NCI-H1417 (cell line): ENCODE measurements at regions not wholly inside any gene's neighbourhood (a gene's known extent, or its start where the extent isn't known, plus 50 kb on each side); places are given as distances from the start of the nearest gene placed in this dataset.
A peak's percentile ranks its signal among the peaks of the same experiment; 100 is the strongest.
"Not testable (repeated sequence)": the region's sequence is repeated elsewhere in the genome, so short reads cannot be mapped to it uniquely, and the experiment has no call there.

Source experiments
- DNase-seq, 3 experiments: peaks; one replicate each; lab custom pipeline; 2025; lab: John Stamatoyannopoulos, UW

- no peak for DNase-seq
Observed at GRCh38 chr3:150357923-150358607, 50.0 kb upstream of the TSC22D2 start.

DNA sequence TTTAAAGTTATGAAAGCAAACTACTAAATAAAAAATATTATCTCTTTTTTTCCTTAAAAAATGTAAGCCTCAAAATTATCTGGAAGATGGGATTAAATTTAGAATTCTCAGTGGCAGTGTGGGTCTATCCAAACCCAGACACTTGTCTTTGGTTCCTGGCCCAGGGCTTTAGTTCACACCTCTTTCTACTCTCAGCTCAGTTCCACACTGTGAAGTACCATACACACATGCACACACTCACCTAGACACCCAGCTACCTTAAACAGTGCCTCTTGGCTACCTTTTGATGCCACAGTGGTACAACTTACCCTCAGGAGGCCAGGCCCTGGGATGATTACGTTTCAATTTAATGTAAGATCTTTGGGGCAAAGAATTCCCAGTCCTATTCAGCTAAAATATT, 51.0 kb upstream of the TSC22D2 start:
- DNase-seq = no peak

- no peak for DNase-seq
Observed at GRCh38 chr3:150355574-150355973, 52.5 kb upstream of the TSC22D2 start.

DNA sequence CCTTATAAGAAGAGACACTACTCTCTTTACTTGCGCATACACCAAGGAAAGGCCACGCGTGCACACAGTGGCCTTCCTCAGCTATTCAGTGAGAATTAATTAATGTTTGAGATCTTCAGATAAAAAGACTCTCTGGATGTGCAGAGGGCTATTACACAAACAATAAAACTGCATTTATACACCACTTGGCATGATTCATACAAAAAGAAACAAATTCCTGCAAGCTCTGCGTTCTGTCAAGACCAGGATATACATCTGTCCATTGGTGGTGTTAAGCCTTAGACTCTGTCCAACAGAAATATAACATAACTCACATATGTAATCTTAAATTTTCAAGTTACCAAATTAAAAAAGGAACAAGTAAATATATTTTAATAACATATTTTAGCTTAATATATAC, 55.2 kb upstream of the TSC22D2 start:
- no peak for DNase-seq

DNA sequence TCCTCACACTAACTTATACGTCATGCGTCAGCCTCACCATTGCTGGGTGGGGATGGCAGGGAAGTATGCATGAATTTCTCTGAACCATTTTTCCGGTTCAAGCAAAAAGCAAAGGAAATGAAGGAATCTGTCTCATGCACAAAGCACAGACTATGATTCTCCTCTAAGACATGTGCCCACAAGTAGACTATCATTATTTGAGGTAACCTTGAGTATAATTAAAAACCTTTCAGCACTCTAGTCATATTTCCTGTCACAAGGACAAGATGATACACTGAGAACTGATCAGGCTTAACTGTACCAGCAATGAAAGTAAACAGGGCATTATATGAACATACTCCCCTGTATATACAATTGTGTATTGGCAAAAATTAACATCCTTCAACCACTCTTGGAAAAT, 56.7 kb upstream of the TSC22D2 start:
- no peak for DNase-seq

DNA sequence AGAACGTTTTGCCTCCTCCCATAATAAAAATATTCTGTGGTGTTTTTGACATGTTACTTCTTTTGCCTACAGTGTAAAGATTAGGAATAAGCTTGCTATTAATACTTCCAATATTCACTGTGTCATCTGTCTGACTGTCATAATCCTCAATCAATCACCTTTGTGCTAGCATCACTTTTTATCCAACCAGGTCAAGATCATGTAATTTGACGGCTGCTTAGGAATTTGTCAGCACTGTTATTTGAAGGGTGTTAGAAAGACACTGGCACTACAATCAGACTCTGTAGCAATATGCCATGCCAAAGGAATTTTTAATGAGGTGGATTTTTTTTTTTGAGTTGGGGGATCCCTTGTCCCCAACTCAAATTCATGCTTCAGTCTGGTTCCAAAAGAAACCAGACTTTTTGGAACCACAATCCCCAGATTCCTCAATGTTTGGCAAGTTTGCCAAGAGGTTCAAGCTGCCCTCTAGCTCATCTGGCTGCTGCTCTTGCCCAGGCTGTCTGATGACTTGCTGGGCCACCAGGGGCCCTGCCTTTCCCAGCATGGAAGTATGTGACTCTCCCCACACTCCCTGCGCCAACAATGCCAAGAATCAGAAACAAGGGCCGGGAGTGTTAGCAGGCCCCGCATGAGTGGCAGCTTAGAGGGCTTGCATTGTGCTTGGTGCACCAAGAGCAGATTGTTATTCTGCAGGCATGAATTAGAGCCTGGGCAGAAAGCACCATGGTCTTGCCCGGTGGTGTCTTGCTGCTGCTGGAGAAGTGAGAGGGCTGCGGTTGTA, 58.6 kb upstream of the TSC22D2 start:
- no peak for DNase-seq

DNA sequence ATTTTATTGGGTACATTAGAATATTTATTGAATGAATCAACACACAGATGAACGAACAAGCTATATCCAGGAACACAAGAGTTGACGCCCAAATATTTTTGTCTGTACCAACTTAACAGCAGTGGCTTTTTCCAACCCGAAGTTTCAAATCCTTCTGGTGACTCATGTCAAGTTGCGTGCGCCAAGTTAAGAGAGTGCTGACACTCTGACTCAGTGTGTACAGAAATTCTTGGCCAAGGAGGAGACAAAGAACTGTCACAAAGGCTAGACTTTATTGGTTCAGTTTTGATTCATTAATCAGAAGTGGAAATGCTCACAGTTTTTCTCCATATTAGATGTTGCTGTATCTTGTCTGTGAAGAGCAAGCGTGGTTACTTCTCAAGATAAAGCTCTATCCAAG, 59.6 kb upstream of the TSC22D2 start:
- no peak for DNase-seq

DNA sequence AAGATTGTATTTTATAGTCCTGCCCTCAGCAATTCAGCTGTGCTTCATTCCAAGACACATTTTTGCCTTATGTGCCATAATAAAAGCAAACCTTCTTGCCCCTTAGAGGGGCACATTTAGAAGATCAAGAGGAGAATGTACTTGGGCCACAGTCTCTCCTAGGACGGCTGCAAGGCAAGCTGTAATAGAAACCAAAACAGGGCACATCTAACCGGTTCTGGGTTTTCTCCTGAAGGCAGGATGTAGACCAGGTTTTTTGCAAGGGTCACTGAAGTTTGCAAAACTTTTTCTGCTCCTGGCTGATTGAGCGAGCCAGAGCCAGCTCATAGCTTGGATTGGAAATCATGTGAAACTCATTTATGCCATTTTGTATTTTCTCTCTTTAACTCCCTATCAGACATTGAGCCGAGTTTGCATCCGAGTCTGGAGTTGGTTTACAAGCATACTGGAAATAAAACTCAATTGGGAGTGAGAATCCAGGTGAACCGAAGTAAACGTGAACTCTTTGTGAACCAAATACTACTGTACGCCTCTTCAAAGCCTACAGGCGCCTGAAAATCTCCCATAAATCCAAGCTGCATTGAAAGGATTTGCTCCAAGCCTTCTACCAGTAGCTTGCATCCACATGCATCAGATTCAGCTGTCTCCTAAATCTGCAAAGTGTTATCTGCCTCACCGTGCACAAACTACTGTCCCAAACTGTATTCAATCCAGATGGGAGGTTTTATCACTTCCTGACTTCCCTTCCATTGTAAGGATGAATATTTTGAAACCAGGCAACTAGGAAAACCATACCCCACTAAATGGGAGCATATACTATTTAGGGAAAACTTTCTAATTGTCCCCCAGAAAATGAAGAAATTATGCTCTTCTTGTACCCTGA, 60.9 kb upstream of the TSC22D2 start:
- DNase-seq = no peak

DNA sequence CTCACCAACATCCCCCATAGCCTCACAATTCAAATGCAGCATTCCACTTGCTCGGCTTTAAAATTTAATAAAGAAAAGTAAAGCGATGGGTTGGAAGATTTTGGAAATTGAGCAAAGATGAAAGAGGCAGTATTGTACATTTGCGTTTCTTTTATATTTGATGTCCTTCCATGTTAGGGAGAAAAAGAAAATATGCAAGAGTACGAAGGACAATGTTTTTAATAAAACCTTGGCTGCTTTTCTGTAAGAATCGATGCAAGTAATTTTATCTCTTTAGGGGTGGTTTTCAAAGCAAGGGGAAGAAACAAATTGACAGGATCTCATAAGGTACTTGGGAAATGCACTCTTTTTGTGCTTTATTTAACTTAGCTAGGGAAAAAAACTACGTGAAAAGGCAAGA, 61.8 kb upstream of the TSC22D2 start:
- no peak for DNase-seq

DNA sequence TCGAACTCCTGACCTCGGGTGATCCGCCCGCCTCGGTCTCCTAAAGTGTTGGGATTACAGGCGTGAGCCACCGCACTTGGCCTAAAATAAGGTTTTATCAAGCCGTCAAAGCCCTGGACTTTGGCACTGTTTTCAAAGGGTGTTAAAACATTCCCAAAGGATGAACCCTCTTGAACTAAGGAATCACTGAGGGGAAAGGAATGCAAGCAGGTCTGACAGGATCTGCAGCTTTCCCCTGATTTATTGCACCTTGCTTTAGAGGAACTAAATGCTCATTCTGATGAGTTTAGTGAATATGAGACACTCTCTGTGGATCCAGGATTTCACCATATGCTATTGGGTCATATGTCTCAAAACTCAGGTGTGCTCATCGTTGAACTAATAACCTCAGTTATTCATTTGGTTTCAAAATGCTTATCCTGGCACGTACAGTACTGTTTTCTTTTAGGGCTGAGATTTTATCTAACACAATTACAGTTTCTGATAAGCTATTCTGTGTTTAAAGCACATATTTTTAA, 63.0 kb upstream of the TSC22D2 start:
- peak in 1 of 3 experiments; percentile 23 for DNase-seq

GRCh38 chr3:150344079-150344759, 63.9 kb upstream of the TSC22D2 start:
- peak in 2 of 3 experiments; percentile 53 to 78 for DNase-seq

- DNase-seq = no peak
Observed at GRCh38 chr3:150342896-150343467, 65.1 kb upstream of the TSC22D2 start.

DNA sequence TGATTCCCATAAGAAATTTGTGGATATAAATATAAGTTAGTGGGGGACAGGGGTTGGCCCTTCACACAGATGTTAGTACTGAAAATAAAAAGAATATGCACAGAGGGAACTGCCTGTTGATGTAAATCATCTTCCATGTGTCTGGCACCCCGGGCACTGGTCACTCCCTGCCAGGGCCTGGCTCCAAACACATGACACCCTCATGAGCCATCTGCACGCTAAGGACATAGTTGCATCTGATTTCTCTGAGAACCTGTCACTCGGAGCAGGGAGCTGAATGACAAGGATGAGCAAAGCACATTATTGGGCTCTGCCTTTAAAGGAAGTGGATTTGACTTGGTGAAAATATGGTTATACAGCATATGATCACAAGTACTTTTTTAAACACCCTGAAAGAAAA, 66.2 kb upstream of the TSC22D2 start:
- DNase-seq = no peak

DNA sequence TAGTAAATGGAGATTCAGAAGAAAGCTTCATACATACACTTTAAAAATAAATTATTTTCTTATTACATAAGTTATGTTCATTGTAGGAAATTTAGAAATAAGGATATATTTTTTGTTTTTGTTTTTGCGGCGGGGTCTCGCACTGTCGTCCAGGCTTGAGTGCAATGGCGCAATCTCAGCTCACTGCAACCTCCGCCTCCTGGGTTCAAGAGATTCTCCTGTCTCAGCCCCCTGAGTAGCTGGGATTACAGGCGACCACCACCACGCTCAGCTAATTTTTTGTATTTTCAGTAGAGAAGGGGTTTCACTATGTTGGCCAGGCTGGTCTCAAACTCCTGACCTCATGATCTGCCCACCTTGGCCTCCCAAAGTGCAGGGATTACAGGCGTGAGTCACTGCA, 71.7 kb upstream of the TSC22D2 start:
- DNase-seq = not testable (repeated sequence)

DNA sequence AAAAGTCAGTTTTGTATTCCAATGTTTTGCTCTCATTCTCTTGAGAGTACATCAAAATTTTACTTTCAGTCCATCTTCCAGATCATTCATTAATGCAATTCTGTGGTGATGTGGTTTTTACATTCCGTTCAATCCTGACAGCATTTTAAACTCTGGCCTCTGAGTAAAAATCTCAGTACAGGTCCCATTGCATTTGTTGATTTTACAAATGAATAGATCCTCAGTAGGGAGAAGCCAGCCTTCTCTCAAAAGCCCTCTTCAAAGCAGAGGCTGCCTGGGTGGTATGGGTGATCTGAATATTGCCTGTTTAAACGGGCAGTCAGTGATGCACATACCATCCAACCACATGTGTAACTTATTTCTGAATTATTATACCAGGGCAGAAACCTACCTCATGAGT, 72.5 kb upstream of the TSC22D2 start:
- DNase-seq = no peak

- no peak for DNase-seq
Observed at GRCh38 chr3:150334974-150335373, 73.1 kb upstream of the TSC22D2 start.

DNA sequence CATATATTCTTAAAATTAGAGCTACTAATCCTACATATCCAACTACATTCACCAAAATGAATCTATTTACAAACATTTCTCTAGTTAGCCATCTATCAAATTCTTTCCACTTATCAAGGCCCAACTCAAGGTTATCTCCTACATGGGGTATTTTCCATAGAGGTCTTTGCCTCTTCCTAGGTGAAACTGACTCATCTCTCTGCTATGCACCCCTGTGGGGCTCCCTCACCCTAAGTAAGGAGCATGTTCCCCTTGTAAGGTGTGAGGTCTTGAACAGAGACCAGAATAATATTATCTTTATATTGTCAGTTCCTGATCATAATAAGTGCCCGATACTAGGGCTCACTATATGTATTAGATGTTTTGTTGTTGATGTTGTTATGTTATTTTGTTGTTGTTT, 74.6 kb upstream of the TSC22D2 start:
- no peak for DNase-seq

DNA sequence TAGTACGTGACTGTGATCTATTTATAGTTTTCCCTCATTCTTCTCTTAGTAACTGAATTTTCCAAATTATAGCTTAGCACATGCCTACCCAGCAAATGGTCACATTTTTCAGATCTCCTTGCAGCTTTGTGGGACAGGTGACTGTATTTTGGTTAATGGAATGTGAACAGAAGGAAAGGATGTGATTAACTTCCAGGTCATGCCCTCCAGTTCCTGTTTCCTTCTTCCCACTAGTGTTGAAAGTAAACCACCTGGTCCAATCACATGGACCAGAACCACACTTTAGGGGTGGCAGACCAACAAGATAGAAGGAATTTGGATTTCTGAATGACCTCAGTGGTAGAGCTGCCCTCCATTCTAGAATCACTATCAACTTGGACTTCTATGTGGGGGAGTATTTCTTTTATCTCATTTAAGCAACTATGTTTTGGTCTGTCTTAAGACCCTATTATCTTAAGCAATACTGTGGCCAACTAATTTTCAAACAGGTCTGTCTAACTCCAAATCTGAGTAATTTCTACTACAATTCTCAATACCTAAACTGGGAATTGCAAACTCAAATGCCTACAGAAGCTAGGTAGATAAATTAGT, 76.0 kb upstream of the TSC22D2 start:
- no peak for DNase-seq

GRCh38 chr3:150330872-150331271, 77.2 kb upstream of the TSC22D2 start:
- no peak for DNase-seq

GRCh38 chr3:150330174-150330573, 77.9 kb upstream of the TSC22D2 start:
- no peak for DNase-seq

DNA sequence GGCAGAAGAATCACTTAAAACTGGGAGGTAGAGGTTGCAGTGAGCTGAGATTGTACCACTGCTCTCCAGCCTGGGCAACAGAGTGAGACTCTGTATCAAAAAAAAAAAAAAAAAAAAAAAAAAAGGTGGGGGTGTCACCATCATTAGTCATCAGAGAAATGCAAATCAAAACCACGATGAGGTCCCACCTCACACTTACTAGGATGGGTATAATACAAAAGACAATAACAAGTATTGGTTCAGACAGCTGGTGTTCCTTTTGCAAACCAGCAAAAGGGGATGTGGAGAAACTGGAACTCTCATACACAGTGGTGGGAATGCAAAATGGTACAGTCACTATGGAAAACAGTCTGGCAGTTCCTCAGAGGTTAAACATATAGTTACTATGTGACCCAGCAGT, 78.7 kb upstream of the TSC22D2 start:
- DNase-seq = no peak
